Gastrocnemius medialis (tissue), 4 donors: ENCODE measurements at regions not wholly inside any gene's neighbourhood (a gene's known extent, or its start where the extent isn't known, plus 50 kb on each side); places are given as distances from the start of the nearest gene placed in this dataset.

Experiments used
- ATAC-seq, 2 donors: fragments of 150-250 bp; one replicate each; pipeline ENCODE4 v1.9.1; 2016
- DNase-seq, 2 donors: peaks; one replicate each; pipeline ENCODE4 v3.0.0-alpha.2; 2019
- H3K27ac ChIP-seq, 4 donors: fragments of 200-600 bp; sonication (generic); 1 replicate in 1 of 4; 2 replicates in 3 of 4; pipeline ENCODE4 v1.5.1; 2016 to 2018; ENCODE audit warnings: mild to moderate bottlenecking in 2 of 4, moderate library complexity in 1 of 4
- H3K27me3 ChIP-seq, 3 donors: fragments of 200-600 bp; sonication (generic) in 2 of 3; 1 replicate in 1 of 3; 2 replicates in 2 of 3; pipeline versions ENCODE4 v1.5.1 to v1.6.0; 2016 to 2019; ENCODE audit warnings: mild to moderate bottlenecking in 1 of 3, moderate library complexity in 1 of 3
- H3K36me3 ChIP-seq, 2 donors: fragments of 200-600 bp; sonication (generic) in 1 of 2; one replicate each; pipeline ENCODE4 v1.5.1; 2017 to 2018
- H3K4me1 ChIP-seq, 2 donors: fragments of 200-600 bp; sonication (generic) in 1 of 2; one replicate each; pipeline ENCODE4 v1.5.1; 2016 to 2017; ENCODE audit warnings: mild to moderate bottlenecking in 2 of 2
- H3K4me3 ChIP-seq, 4 donors: fragments of 200-600 bp; sonication (generic) in 3 of 4; 1 replicate in 1 of 4; 2 replicates in 3 of 4; pipeline ENCODE4 v1.5.1; 2016 to 2019; ENCODE audit warnings: mild to moderate bottlenecking in 2 of 4
- H3K9me3 ChIP-seq, 3 donors: fragments of 200-600 bp; sonication (generic) in 2 of 3; 1 replicate in 1 of 3; 2 replicates in 2 of 3; pipeline ENCODE4 v1.5.1; 2016 to 2019
- CTCF ChIP-seq, 5 experiments: fragments of 450-650 bp in 3 of 5; fragments of 200-600 bp in 2 of 5; sonication (generic) in 2 of 5; IDR thresholded peaks in 4 of 5; conservative IDR thresholded peaks in 1 of 5; 1 replicate in 4 of 5; 2 replicates in 1 of 5; pipeline ENCODE4 v1.5.1; 2016 to 2019; ENCODE audit warnings: antibody characterized with exemption in 5 of 5, mild to moderate bottlenecking in 3 of 5, moderate library complexity in 3 of 5
- POLR2A ChIP-seq, 2 donors: fragments of 450-650 bp; IDR thresholded peaks; one replicate each; pipeline ENCODE4 v1.6.1; 2017; ENCODE audit warnings: antibody characterized with exemption in 2 of 2, mild to moderate bottlenecking in 2 of 2, moderate library complexity in 2 of 2
- in situ Hi-C, 4 donors: fragments of 200-750 bp; cut with MboI; loops; one replicate each; pipeline versions ENCODE4 v1.15.0 to v1.8.0; 2017; ENCODE audit warnings: low sequenced_read_pairs in 4 of 4
- intact Hi-C: fragments of 100-400 bp; cut with DNase I; formaldehyde crosslinking; loops from one replicate; pipeline ENCODE4 v1.15.1; 2023; ENCODE audit warnings: low total_unique reads

DNA sequence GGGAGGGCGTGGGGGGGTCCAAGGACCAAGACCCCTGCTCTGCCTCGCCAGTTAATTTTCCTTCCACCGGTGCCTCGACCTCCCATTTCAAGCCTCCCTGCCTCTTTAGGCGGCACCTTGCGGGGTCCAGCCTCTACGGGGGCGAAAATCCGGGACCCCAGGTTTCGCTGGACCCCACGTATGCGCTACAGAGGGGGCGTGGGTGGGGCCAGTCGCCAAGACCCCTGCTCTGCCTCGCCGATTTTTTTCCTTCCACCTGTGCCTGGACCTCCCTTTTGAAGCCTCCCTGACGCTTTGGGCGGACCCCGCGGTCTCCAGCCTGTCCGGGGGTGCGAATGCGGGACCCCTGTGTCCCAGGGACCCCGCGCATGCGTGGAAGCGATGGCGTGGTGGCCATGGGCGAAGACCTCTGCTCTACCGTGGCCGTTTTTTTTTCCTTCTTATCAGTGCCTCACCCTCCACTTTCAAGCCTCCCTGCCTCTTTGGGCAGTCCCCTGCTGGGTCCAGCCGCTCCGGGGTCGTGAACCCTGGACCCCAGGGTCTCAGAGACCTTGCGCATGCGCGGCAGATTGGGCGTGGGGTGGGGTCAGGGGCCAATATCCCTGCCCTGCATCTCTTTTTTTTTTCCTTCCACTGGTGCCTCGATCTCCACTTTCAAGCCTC, 324.2 kb downstream of the ALG10 start:
- no peak for TF ChIP-seq POLR2A (IDR thresholded peaks at IDR 0.05)
- no peak for TF ChIP-seq CTCF (IDR thresholded peaks at IDR 0.05 in 4 of 5, conservative IDR thresholded peaks at IDR 0.05 in 1 of 5)
- no peak for DNase-seq
- Histone ChIP-seq H3K4me3 (no peak overlapping the region), H3K27me3 (no peaks in the 10 kb centered on the region), H3K4me1 (no peaks in the 10 kb centered on the region), H3K9me3 (no peaks in the 10 kb centered on the region), H3K36me3 (no peaks in the 10 kb centered on the region), H3K27ac (no peak overlapping the region)
- no peak for ATAC-seq
- intact Hi-C loops (no loop called here), in situ Hi-C loops (no loop called here)

DNA sequence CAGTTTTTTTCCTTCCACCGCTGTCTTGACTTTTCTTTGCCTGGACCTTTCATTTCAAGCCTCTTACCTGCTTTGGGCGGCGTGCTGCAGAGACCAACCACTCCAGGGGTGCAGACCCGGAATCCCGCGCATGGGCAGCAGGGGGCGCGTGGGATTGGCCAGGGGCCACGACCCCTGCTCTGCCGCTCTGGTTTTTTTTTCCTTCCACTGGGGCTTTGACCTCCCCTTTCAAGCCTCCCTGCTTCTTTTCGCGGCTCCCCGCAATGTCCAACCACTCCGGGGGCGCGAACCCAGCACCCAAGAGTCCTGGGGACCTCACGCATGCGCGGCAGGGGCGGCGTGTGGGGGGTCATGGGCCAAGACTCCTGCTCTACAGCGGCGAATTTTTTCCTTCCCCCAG, 325.1 kb downstream of the ALG10 start:
- intact Hi-C loops = no loop called here

DNA sequence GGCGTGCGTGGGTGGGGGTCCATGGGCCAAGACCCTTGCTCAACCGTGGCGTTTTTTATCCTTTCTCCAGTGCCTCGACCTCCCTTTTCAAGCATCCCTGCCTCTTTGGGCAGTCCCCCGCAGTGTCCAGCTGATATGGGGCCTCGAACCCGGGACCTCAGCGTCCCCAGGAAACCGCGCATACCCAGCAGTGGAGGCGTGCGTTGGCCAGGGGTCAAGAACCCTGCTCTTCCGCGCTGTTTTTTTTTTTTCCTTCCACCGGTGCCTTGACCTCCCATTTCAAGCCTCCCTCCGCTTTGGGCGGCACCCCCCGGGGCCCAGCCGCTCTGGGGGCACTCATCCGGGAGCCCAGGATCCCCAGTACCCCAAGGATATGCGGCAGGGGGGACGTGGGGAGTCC, 325.8 kb downstream of the ALG10 start:
- H3K27me3 ChIP-seq = no peaks in the 10 kb centered on the region
- in situ Hi-C loops (no loop called here), intact Hi-C loops (no loop called here)
- H3K4me3 ChIP-seq = no peak overlapping the region
- no peak for DNase-seq
- no peak for ATAC-seq
- no peaks in the 10 kb centered on the region for H3K4me1 ChIP-seq
- H3K27ac ChIP-seq = no peak overlapping the region
- H3K9me3 ChIP-seq = no peaks in the 10 kb centered on the region
- H3K36me3 ChIP-seq = no peaks in the 10 kb centered on the region
- TF ChIP-seq CTCF (IDR thresholded peaks at IDR 0.05 in 4 of 5, conservative IDR thresholded peaks at IDR 0.05 in 1 of 5) = no peak
- TF ChIP-seq POLR2A (IDR thresholded peaks at IDR 0.05) = no peak

More for the DNA sequence above, 325.1 kb downstream of the ALG10 start:
- H3K27ac ChIP-seq = no peak overlapping the region
- H3K4me3 ChIP-seq = no peak overlapping the region
- H3K27me3 ChIP-seq = no peaks in the 10 kb centered on the region
- no peak for DNase-seq
- no peak for TF ChIP-seq CTCF (IDR thresholded peaks at IDR 0.05 in 4 of 5, conservative IDR thresholded peaks at IDR 0.05 in 1 of 5)
- no peak for TF ChIP-seq POLR2A (IDR thresholded peaks at IDR 0.05)
- H3K36me3 ChIP-seq = no peaks in the 10 kb centered on the region
- no peak for ATAC-seq
- in situ Hi-C loops = no loop called here
- no peaks in the 10 kb centered on the region for H3K4me1 ChIP-seq
- H3K9me3 ChIP-seq = no peaks in the 10 kb centered on the region

DNA sequence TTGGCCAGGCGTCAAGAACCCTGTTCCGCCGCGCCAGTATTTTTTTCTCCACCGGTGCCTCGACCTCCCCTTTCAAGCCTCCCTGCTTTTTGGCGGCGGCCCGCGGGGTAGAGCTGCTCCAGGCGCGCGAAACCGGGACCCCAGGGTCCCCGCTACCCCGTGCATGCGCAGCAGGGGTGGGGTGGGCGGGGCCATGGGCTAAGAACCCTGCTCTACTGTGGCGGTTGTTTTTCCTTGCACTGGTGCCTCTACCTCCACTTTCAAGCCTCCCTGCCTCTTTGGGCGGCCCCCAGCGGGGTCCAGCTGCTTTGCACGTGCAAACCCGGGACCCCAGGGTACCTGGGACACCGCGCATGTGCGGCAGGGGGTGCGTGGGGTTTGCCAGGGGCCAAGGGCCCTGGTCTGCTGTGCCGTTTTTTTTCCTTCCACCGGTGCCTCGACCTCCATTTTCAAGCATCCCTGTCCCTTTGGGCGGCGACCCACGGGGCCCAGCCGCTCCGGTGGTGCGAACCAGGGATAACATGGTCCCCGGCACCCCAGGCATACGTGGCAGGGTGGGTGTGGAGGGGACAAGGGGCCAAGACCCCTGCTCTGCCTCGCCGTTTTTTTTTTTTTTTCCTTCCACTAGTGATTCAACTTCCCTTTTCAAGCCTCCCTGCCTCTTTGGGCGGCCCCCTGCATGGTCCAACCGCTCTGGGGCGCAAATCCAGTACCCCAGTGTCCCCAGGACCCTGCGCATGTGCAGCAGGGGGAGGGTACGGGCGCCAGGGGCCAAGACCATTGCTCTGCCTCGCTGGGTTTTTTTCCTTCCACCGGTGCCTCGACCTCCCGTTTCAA, 326.8 kb downstream of the ALG10 start:
- DNase-seq = no peak
- in situ Hi-C loops = no loop called here
- ATAC-seq = no peak
- Histone ChIP-seq H3K4me3 (no peak overlapping the region), H3K36me3 (no peaks in the 10 kb centered on the region), H3K4me1 (no peaks in the 10 kb centered on the region), H3K27ac (no peak overlapping the region), H3K27me3 (no peaks in the 10 kb centered on the region), H3K9me3 (no peaks in the 10 kb centered on the region)
- intact Hi-C loops = no loop called here
- TF ChIP-seq CTCF (IDR thresholded peaks at IDR 0.05 in 4 of 5, conservative IDR thresholded peaks at IDR 0.05 in 1 of 5) (no peak), POLR2A (IDR thresholded peaks at IDR 0.05) (no peak)
